ENCODE measurements at regions not wholly inside any gene's neighbourhood (a gene's known extent, or its start where the extent isn't known, plus 50 kb on each side); places are given as distances from the start of the nearest gene placed in this dataset.

DNA sequence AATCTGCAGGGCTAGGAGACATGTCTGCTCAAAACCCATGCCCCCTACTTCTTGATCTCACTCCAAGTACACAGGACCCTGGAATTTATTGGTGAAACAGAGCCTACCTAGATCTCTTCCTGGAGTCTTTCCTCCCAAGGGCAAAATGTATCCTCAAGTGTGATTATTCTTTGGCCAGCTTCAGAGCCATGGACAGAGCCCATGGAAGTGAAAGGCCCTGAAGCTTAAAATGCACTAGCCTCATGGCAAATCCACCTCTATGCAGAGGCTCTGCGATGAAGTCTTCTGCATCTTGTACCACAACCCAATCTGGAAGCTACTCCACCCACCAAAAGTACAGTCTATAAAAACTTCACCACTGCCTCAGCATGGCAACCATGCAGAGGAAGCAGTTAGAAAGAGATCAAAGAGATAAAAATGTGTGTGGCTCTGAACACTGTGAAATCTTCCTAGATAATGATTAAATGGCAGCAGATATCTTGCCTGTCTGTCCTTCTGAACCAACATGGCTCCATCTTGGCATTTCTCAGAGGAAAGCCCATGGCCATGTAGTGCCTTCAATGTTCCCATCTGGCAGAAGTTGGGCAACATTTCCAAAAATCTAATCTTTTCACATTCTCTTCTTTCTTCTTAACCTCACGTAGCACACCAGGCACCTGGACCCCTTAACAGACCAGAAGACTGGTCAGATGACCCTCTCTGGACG lies 142.9 kb upstream of the KLF7 start:
- no peak overlapping the region for H3K27ac ChIP-seq (ENCODE audit: extremely low read depth, low read depth, low read length)
- H3K27me3 ChIP-seq (ENCODE audit: control insufficient read depth in 2 of 2, insufficient read depth in 2 of 2, low read length in 2 of 2), result no peaks in the 10 kb centered on the region
- ChIA-PET POLR2A (interaction anchor here (0.6 kb wide), 1 partner anchor 1042 kb away, joined by 3 read pairs; no protein-coding TSS in a partner anchor), CTCF (ENCODE audit: low intra/inter-chr PET ratio) (no interaction called here)
- H3K9me3 ChIP-seq (replicated peaks; ENCODE audit: control insufficient read depth, insufficient read depth, low read depth, low read length), result no peaks in the 10 kb centered on the region
- intact Hi-C loops (cut with micrococcal nuclease), result no loop called here
- in situ Hi-C loops (cut with MboI), result no loop called here
- H3K4me1 ChIP-seq (replicated peaks in 1 of 2; ENCODE audit: control insufficient read depth in 2 of 2, insufficient read depth in 2 of 2, low read length in 2 of 2), result peaks cover 4 to 15% of the 10 kb centered on the region in 2 experiments; a peak in 4 of 5 replicates
- H3K4me3 ChIP-seq, result no peak overlapping the region
- DNase-seq (ENCODE audit: extremely low read depth in 1 of 4, low spot score in 3 of 4) (no peak), ATAC-seq (no peak), FAIRE-seq (no peak)
- H4K20me1 ChIP-seq (replicated peaks; ENCODE audit: control insufficient read depth, insufficient read depth, low read length), result no peaks in the 10 kb centered on the region
- H2AFZ ChIP-seq (ENCODE audit: low read depth, low read length), result no peak overlapping the region
- no peak overlapping the region for H3K4me2 ChIP-seq (ENCODE audit: insufficient read depth, low read length)
- no TSS peak for BruUV-seq (replicated peaks)
- no peaks in the 10 kb centered on the region for H3K79me2 ChIP-seq (ENCODE audit: control insufficient read depth, insufficient read depth, low read length)
- no peaks in the 10 kb centered on the region for H3K9me1 ChIP-seq (ENCODE audit: control insufficient read depth, insufficient read depth, low read length)
- WGBS (ENCODE audit: insufficient coverage, low coverage, missing lambda C conversion rate), result 48% methylated on average over 3 of the region's 3 CpGs
- H3K36me3 ChIP-seq (ENCODE audit: control insufficient read depth, insufficient read depth, low read length), result no peaks in the 10 kb centered on the region
- no peak overlapping the region for H3K9ac ChIP-seq (ENCODE audit: insufficient read depth in 1 of 2, low read depth in 2 of 2, low read length in 2 of 2)
- TF ChIP-seq MAFK (IDR thresholded peaks at IDR 0.05; ENCODE audit: low read length), result no peak
- no peak for TF ChIP-seq NFRKB (IDR thresholded peaks at IDR 0.05; ENCODE audit: low read depth)
- peak; percentile 28; the same call in 1 of the 2 replicates for TF ChIP-seq ZNF134 (CRISPR knock-in tag; conservative IDR thresholded peaks at IDR 0.05)
- peak; percentile 62; the same call in 1 of the 2 replicates for TF ChIP-seq ZNF175 (CRISPR knock-in tag; IDR thresholded peaks at IDR 0.05; ENCODE audit: low read depth)
- TF ChIP-seq SMAD3 (CRISPR knock-in tag; conservative IDR thresholded peaks at IDR 0.05), result no peak
- TF ChIP-seq CBX3 (IDR thresholded peaks at IDR 0.05; ENCODE audit: borderline replicate concordance in 1 of 2, low read length in 2 of 2), result no peak
- TF ChIP-seq NRF1 (conservative IDR thresholded peaks at IDR 0.05 in 1 of 2, IDR thresholded peaks at IDR 0.05 in 1 of 2), result no peak
- TF ChIP-seq, protein P1, sequence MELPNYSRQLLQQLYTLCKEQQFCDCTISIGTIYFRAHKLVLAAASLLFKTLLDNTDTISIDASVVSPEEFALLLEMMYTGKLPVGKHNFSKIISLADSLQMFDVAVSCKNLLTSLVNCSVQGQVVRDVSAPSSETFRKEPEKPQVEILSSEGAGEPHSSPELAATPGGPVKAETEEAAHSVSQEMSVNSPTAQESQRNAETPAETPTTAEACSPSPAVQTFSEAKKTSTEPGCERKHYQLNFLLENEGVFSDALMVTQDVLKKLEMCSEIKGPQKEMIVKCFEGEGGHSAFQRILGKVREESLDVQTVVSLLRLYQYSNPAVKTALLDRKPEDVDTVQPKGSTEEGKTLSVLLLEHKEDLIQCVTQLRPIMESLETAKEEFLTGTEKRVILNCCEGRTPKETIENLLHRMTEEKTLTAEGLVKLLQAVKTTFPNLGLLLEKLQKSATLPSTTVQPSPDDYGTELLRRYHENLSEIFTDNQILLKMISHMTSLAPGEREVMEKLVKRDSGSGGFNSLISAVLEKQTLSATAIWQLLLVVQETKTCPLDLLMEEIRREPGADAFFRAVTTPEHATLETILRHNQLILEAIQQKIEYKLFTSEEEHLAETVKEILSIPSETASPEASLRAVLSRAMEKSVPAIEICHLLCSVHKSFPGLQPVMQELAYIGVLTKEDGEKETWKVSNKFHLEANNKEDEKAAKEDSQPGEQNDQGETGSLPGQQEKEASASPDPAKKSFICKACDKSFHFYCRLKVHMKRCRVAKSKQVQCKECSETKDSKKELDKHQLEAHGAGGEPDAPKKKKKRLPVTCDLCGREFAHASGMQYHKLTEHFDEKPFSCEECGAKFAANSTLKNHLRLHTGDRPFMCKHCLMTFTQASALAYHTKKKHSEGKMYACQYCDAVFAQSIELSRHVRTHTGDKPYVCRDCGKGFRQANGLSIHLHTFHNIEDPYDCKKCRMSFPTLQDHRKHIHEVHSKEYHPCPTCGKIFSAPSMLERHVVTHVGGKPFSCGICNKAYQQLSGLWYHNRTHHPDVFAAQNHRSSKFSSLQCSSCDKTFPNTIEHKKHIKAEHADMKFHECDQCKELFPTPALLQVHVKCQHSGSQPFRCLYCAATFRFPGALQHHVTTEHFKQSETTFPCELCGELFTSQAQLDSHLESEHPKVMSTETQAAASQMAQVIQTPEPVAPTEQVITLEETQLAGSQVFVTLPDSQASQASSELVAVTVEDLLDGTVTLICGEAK (IDR thresholded peaks at IDR 0.05), result no peak
- TF ChIP-seq, protein P1 (CRISPR knock-in tag; IDR thresholded peaks at IDR 0.05), result no peak
- TF ChIP-seq, protein P2, sequence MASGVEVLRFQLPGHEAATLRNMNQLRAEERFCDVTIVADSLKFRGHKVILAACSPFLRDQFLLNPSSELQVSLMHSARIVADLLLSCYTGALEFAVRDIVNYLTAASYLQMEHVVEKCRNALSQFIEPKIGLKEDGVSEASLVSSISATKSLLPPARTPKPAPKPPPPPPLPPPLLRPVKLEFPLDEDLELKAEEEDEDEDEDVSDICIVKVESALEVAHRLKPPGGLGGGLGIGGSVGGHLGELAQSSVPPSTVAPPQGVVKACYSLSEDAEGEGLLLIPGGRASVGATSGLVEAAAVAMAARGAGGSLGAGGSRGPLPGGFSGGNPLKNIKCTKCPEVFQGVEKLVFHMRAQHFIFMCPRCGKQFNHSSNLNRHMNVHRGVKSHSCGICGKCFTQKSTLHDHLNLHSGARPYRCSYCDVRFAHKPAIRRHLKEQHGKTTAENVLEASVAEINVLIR (CRISPR knock-in tag; IDR thresholded peaks at IDR 0.05), result no peak
- TF ChIP-seq ZNF445 (CRISPR knock-in tag; IDR thresholded peaks at IDR 0.05; ENCODE audit: low read depth), result no peak
- no peak for TF ChIP-seq RFX1 (IDR thresholded peaks at IDR 0.05)
- 0 out of 2 replicates have a peak, but pooled peaks have one; percentile 17 for TF ChIP-seq ZNF324 (CRISPR knock-in tag; IDR thresholded peaks at IDR 0.05)
- TF ChIP-seq SMAD4 (CRISPR knock-in tag; conservative IDR thresholded peaks at IDR 0.05), result peak; percentile 38; the same call in 1 of the 2 replicates

Data from K562 (cell line).